ENCODE measurements at regions not wholly inside any gene's neighbourhood (a gene's known extent, or its start where the extent isn't known, plus 50 kb on each side); places are given as distances from the start of the nearest gene placed in this dataset.

GRCh38 chr2:524442-524841 is 152.8 kb downstream of the TMEM18 start:
- TF ChIP-seq CTCF (IDR thresholded peaks at IDR 0.05) (no peak), EZH2phosphoT487 (IDR thresholded peaks at IDR 0.05) (no peak)
